Subcutaneous abdominal adipose tissue (tissue), 5 donors: ENCODE measurements at regions not wholly inside any gene's neighbourhood (a gene's known extent, or its start where the extent isn't known, plus 50 kb on each side); places are given as distances from the start of the nearest gene placed in this dataset.

Experiments
- H3K27ac ChIP-seq: one replicate; pipeline ENCODE4 v1.7.0; 2013; ENCODE audit warnings: low read depth, mild to moderate bottlenecking, inconsistent platforms, low read length, moderate library complexity
- H3K27me3 ChIP-seq, 5 donors: one replicate each; pipeline ENCODE4 v1.7.0; 2013; ENCODE audit warnings: low read length in 5 of 5, inconsistent platforms in 1 of 5; ENCODE audit not compliant: control insufficient read depth in 5 of 5, insufficient read depth in 4 of 5
- H3K36me3 ChIP-seq, 5 donors: one replicate each; pipeline ENCODE4 v1.7.0; 2013; ENCODE audit warnings: low read length in 5 of 5; ENCODE audit not compliant: control insufficient read depth in 5 of 5, insufficient read depth in 5 of 5
- H3K4me1 ChIP-seq, 5 donors: one replicate each; pipeline ENCODE4 v1.7.0; 2013; ENCODE audit warnings: low read length in 5 of 5, mild to moderate bottlenecking in 3 of 5, moderate library complexity in 1 of 5; ENCODE audit not compliant: control insufficient read depth in 5 of 5, insufficient read depth in 5 of 5
- H3K4me3 ChIP-seq, 5 donors: one replicate each; pipeline ENCODE4 v1.7.0; 2013; ENCODE audit warnings: low read length in 5 of 5, low read depth in 1 of 5
- H3K9ac ChIP-seq, 5 donors: one replicate each; pipeline ENCODE4 v1.7.0; 2013; ENCODE audit warnings: low read length in 5 of 5, mild to moderate bottlenecking in 4 of 5, moderate library complexity in 3 of 5
- H3K9me3 ChIP-seq, 5 donors: one replicate each; pipeline ENCODE4 v1.7.0; 2013; ENCODE audit warnings: low read length in 5 of 5; ENCODE audit not compliant: control insufficient read depth in 5 of 5
- donor health status: healthy.
- donor health status: healthy.
- donor health status: healthy.
- donor health status: healthy.
- donor health status: healthy.

DNA sequence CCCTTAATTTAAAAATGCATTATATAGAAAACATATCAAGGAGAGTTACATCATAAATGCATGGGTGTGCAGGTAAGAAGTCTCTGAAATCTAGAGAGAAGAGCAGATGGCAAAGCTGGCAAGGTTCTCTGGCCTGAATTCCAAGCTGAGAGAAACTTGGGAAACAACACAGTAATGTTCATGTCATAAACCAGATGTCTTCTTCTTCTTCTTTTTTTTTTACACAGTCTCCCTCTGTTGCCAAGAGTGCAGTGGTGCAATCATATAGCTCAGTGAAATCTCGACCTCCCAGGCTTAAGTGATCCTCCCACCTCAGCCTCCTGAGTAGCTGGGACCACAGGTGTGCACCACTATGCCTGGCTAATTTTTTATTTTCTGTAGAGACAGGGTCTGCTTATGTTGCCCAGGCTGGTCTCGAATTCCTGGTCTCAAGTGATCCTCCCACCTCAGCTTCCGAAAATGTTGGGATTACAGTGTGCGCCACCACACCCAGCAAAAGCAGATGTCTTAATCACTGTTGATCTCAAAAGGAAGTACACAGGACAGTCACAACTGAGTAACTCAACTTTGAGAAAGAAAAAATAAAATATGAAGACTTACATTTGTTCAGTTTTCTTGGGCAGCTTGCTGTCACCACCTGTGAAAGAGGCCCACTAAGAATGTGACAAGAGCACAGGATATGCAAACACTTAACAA is 77.3 kb downstream of the DNAAF9 start:
- no peak overlapping the region for H3K27ac ChIP-seq
- H3K4me3 ChIP-seq = no peak overlapping the region
- H3K36me3 ChIP-seq = peaks cover 21 to 72% (median 43%) of the 10 kb centered on the region in 5 donors
- H3K9me3 ChIP-seq = no peaks in the 10 kb centered on the region
- H3K9ac ChIP-seq = no peak overlapping the region
- no peaks in the 10 kb centered on the region for H3K27me3 ChIP-seq
- peaks cover 0 to 4% (median 0%) of the 10 kb centered on the region in 5 donors for H3K4me1 ChIP-seq

DNA sequence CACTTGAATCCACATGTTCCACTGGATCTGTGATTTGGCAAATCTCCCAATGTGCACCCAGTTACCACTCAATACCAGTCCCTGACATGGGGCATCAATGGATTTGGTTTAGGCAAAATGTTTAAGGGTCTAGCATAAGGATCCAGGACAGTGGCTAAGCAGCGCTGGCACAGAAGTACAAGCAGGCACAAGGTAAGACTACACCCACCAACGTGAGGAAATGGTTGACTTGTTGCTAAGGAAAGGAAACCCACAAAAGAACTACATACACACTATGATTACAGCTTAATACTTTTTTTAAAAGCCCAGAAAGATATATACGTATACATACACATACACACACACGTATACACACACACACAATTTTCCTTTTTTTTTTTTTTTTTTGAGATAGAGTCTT is 79.0 kb downstream of the DNAAF9 start:
- Histone ChIP-seq H3K9ac (no peak overlapping the region), H3K36me3 (peaks cover 14 to 75% (median 47%) of the 10 kb centered on the region in 5 donors), H3K4me3 (no peak overlapping the region), H3K9me3 (no peaks in the 10 kb centered on the region), H3K27ac (no peak overlapping the region), H3K27me3 (no peaks in the 10 kb centered on the region), H3K4me1 (peaks cover 0 to 4% (median 0%) of the 10 kb centered on the region in 5 donors)

DNA sequence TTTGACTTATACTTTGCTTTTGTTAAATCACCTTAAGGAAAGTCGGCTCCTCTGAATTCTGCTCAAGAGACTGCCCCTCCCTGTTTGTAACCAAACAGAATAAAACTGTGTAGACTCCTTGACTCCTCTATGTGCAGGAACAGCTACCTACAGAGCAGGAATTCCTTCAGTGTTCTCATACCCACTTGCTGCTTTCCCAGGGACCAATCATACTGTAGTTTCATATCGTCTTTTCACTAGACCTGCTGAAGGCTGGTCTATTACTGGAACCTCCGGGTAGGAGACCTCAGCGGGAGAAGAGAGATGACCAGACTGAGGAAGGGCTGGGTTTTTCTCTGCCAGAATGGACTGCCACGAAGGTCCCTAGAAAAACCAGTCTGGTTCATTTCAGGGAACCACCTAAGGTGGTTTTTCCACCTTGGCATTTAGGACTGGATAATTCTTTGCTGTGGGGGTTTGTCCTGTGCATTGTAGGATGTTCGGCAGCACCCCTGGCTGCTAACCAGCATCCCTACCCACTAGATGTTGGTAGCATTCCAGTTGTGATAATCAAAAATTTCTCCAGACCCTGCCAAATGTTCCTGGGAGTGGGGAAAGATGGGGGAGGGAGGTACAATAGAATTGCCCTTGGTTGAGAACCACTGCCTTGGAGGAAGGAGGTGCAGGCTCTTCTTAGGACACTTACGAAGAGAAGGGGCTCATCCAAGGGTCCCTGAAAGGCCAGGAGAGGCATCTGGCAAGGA is 80.5 kb downstream of the DNAAF9 start:
- no peak overlapping the region for H3K9ac ChIP-seq
- peaks cover 0 to 4% (median 0%) of the 10 kb centered on the region in 5 donors for H3K4me1 ChIP-seq
- H3K27me3 ChIP-seq = no peaks in the 10 kb centered on the region
- H3K36me3 ChIP-seq = peaks cover 10 to 77% (median 54%) of the 10 kb centered on the region in 5 donors
- H3K4me3 ChIP-seq = no peak overlapping the region
- no peak overlapping the region for H3K27ac ChIP-seq
- H3K9me3 ChIP-seq = no peaks in the 10 kb centered on the region

DNA sequence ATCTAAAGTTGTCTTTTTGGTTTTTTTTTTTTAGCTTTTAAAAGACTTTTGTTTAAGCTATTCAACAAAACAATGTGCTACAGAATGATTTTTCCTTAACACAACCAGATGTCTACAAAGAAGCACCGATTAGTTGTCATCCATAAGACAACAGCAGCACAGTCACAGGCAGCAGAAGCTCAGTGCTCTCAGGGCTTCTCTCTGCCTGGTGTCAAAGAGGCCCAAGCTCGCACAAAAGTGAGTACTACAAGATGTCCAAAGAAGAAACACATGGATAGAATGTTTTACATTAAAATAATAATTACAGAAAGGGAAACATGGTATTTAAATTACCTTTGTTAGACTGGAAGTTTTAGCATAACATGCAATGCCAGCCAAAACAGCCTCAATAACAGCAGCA is 81.6 kb downstream of the DNAAF9 start:
- H3K9ac ChIP-seq = no peak overlapping the region
- peaks cover 13 to 74% (median 58%) of the 10 kb centered on the region in 5 donors for H3K36me3 ChIP-seq
- no peak overlapping the region for H3K4me3 ChIP-seq
- H3K27me3 ChIP-seq = no peaks in the 10 kb centered on the region
- peaks cover 0 to 4% (median 0%) of the 10 kb centered on the region in 5 donors for H3K4me1 ChIP-seq
- H3K27ac ChIP-seq = no peak overlapping the region
- H3K9me3 ChIP-seq = no peaks in the 10 kb centered on the region

DNA sequence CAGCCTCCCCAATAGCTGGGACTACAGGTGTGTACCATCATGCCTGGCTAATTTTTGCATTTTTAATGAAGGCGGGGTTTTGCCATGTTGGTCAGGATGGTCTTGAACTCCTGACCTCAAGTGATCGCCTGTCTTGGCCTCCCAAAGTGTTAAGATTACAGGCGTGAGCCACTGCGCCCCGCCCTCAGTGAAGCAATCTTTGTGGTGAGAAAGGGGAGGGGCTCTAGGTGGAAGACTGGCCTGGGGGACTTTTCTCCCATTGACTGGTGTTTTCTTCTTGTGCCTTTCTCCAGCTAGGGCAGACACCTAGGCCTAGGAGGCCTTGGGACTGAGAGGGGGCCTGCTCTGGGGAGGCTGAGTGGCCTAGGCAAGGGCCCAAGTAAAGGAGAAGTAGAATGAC is 84.1 kb downstream of the DNAAF9 start:
- Histone ChIP-seq H3K9me3 (no peaks in the 10 kb centered on the region), H3K27me3 (no peaks in the 10 kb centered on the region), H3K9ac (no peak overlapping the region), H3K36me3 (peaks cover 13 to 76% (median 61%) of the 10 kb centered on the region in 5 donors), H3K4me1 (no peaks in the 10 kb centered on the region), H3K4me3 (no peak overlapping the region), H3K27ac (no peak overlapping the region)

DNA sequence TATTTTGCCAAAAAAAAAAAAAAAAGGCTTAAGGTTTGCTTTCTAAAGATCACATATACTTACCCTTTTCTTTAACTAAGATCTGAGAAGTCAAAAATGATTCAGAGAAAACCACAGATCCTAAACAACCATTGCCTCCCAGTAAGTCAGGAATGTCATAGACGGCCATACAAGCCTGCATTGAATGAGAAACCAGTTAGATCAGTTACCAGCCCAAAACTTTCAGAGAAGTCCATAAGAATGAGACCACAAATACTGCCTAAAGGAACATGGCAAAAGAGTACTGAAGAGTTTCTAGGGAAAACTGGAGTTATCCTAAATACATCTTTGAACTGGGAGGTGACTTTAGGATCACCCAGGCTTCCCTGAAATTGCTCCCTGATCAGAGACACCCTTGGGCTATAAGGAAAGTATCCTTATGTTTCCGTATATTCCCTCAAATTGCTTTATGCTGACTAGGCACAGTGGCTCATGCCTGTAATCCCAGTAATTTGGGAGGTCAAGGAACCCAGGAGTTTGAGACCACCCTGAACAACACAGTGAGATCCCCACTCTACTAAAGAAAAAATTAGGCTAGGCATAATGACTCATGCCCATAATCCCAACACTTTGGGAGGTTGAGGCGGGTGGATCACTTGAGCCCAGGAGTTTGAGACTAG is 79.4 kb upstream of the SLC4A11 start:
- Histone ChIP-seq H3K27ac (no peak overlapping the region), H3K27me3 (no peaks in the 10 kb centered on the region), H3K9me3 (no peaks in the 10 kb centered on the region), H3K4me1 (peaks cover 0 to 35% (median 27%) of the 10 kb centered on the region in 5 donors), H3K36me3 (peaks cover 7 to 72% (median 53%) of the 10 kb centered on the region in 5 donors), H3K9ac (no peak overlapping the region), H3K4me3 (no peak overlapping the region)

DNA sequence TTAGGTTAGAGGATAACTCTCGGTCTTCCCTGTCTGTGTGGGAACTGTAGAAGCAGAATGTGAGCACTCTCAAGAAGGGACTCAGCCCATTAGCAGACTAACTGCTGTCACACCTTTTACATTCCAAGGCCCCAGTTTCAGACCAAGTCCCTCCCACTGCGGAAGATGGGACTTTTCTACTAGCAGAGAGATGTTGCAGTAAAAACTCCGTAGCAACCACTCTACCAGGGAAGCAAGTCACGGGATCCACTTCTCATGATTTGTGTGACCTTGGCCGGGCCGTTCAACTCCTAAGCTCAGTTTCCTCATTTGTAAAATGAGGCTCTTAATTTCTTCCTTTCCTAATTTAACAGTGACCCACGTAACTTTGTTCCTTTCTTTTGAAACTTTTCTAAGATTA is 77.1 kb upstream of the SLC4A11 start:
- Histone ChIP-seq H3K27ac (peak overlapping the region; percentile 17), H3K36me3 (peaks cover 7 to 65% (median 44%) of the 10 kb centered on the region in 5 donors), H3K9ac (no peak overlapping the region), H3K27me3 (no peaks in the 10 kb centered on the region), H3K4me1 (peaks cover 0 to 45% (median 37%) of the 10 kb centered on the region in 5 donors), H3K9me3 (no peaks in the 10 kb centered on the region), H3K4me3 (no peak overlapping the region)

DNA sequence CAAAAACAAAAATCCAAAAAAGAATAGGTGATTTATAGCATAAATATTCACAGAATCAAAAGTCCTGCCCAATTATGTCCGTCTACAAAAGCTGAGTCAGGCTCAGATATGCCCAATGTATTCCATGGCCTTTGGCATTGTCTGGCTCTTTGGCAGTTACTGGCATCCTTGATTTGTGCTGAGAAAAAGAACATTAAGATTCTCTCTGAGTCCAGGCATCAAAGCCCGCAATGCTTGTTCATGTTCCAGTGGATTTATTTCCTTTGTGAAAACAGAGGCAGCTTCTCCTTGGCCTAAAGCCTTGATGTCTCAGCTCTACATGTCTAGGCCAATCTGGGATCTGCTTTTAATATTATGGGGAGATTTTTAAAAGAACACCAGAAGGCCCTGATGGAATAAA is 76.1 kb upstream of the SLC4A11 start:
- no peaks in the 10 kb centered on the region for H3K27me3 ChIP-seq
- no peak overlapping the region for H3K4me3 ChIP-seq
- H3K36me3 ChIP-seq = peaks cover 6 to 63% (median 41%) of the 10 kb centered on the region in 5 donors
- H3K27ac ChIP-seq = peak overlapping the region; percentile 17
- H3K9ac ChIP-seq = peak overlapping the region in 3 of 5 donors; percentile 24 to 42 (median 31)
- peaks cover 0 to 45% (median 37%) of the 10 kb centered on the region in 5 donors for H3K4me1 ChIP-seq
- H3K9me3 ChIP-seq = no peaks in the 10 kb centered on the region

DNA sequence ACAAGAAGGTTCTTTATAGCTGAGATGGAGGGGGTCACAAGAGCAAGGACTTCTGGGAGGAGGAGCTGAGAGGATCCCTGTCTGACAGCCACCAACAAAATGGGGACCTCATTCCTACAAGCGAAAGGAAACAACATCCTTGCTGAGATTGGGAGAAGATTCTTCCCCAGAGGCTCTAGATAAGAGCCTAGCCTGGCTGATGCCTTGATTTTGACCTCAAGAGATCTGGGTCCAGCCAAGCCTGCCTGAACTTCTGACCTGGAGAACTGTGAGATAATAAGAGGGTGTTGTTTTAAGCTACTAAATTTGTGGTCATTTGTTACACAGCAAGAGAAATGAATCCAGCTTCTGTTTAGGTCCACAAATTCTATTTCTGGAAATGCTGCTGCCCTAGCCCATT is 75.4 kb upstream of the SLC4A11 start:
- Histone ChIP-seq H3K36me3 (peaks cover 6 to 56% (median 39%) of the 10 kb centered on the region in 5 donors), H3K9ac (peak overlapping the region in 1 of 5 donors; percentile 35), H3K4me1 (peaks cover 0 to 45% (median 37%) of the 10 kb centered on the region in 5 donors), H3K27me3 (no peaks in the 10 kb centered on the region), H3K4me3 (no peak overlapping the region), H3K27ac (peak overlapping the region; percentile 24), H3K9me3 (no peaks in the 10 kb centered on the region)

DNA sequence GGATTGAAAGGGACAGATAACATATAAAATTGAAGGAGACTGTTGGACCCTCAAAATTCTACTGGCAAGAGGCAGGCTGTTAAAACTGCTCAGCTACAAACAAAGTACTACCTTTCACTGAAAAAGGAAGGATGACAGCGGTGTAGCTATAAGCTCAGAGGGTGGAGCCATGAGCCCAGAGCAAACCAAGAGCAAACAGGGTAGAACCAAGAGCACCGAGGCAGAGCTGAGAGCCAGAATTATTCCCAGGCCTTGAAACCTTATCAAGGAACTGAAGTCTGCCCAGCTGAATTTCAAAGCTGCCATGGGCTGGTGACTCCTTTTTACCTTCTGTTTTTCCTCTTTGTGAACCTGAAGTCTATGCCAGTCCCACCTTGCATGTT is 74.7 kb upstream of the SLC4A11 start:
- H3K9me3 ChIP-seq = no peaks in the 10 kb centered on the region
- H3K9ac ChIP-seq = peak overlapping the region in 3 of 5 donors; percentile 8 to 35 (median 13)
- peak overlapping the region; percentile 24 for H3K27ac ChIP-seq
- H3K27me3 ChIP-seq = no peaks in the 10 kb centered on the region
- H3K36me3 ChIP-seq = peaks cover 8 to 61% (median 44%) of the 10 kb centered on the region in 5 donors
- H3K4me3 ChIP-seq = no peak overlapping the region
- H3K4me1 ChIP-seq = peaks cover 0 to 45% (median 37%) of the 10 kb centered on the region in 5 donors
